ENCODE measurements at regions not wholly inside any gene's neighbourhood (a gene's known extent, or its start where the extent isn't known, plus 50 kb on each side); places are given as distances from the start of the nearest gene placed in this dataset.

DNA sequence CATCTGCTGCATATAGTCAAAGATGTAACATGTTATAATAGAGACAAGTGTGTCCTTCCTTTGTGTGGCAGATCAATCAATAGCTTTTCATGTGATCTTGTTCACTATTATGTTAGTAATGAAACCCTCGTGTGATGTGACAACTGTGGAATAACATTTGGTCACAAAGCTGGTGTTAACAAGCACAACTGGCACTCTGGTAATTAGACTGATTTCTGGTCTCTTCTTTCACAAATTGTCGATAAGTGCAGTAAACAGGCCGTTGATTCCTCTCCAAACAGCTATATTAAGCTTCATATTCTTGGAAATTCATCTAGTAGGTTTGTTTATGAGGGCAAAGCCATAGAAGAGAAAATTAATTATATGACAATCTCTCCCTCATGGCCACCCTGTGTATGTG lies 616.7 kb upstream of the PTBP2 start:
- H2AFZ ChIP-seq (ENCODE audit: insufficient read depth, low read depth, low read length, poor library complexity, severe bottlenecking): no peak overlapping the region
- H3K4me3 Mint-ChIP-seq: no peak overlapping the region
- no peaks in the 10 kb centered on the region for H3K79me2 ChIP-seq (ENCODE audit: insufficient read depth, low read length)
- H3K9me3 ChIP-seq (replicated peaks in 1 of 2; ENCODE audit: control insufficient read depth in 1 of 2, insufficient read depth in 1 of 2, low read length in 2 of 2): peaks cover 0 to 3% of the 10 kb centered on the region in 2 donors
- H3K4me3 ChIP-seq (replicated peaks in 1 of 3; ENCODE audit: low read depth in 2 of 3, low read length in 3 of 3): no peak overlapping the region
- H3K4me1 Mint-ChIP-seq: no peaks in the 10 kb centered on the region
- no peak overlapping the region for H3K27ac ChIP-seq (ENCODE audit: low read depth in 1 of 2, low read length in 2 of 2)
- no peaks in the 10 kb centered on the region for H3K27me3 ChIP-seq (ENCODE audit: control insufficient read depth in 2 of 2, insufficient read depth in 2 of 2, low read length in 2 of 2)
- no peaks in the 10 kb centered on the region for H3K36me3 Mint-ChIP-seq
- TF ChIP-seq, protein P1, sequence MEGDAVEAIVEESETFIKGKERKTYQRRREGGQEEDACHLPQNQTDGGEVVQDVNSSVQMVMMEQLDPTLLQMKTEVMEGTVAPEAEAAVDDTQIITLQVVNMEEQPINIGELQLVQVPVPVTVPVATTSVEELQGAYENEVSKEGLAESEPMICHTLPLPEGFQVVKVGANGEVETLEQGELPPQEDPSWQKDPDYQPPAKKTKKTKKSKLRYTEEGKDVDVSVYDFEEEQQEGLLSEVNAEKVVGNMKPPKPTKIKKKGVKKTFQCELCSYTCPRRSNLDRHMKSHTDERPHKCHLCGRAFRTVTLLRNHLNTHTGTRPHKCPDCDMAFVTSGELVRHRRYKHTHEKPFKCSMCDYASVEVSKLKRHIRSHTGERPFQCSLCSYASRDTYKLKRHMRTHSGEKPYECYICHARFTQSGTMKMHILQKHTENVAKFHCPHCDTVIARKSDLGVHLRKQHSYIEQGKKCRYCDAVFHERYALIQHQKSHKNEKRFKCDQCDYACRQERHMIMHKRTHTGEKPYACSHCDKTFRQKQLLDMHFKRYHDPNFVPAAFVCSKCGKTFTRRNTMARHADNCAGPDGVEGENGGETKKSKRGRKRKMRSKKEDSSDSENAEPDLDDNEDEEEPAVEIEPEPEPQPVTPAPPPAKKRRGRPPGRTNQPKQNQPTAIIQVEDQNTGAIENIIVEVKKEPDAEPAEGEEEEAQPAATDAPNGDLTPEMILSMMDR (IDR thresholded peaks at IDR 0.05): no peak
- no CpG with 5 or more reads among the region's 3 CpGs for WGBS (ENCODE audit: insufficient coverage)
- H3K27me3 Mint-ChIP-seq (ENCODE audit: low read depth in 3 of 3): no peaks in the 10 kb centered on the region
- H4K20me1 ChIP-seq (ENCODE audit: insufficient read depth, low read length): no peaks in the 10 kb centered on the region
- peaks cover 0 to 20% (median 7%) of the 10 kb centered on the region in 7 donors for H3K9me3 Mint-ChIP-seq
- no peaks in the 10 kb centered on the region for H3K36me3 ChIP-seq (replicated peaks in 1 of 2; ENCODE audit: control insufficient read depth in 1 of 2, insufficient read depth in 2 of 2, low read length in 2 of 2)
- no peak for DNase-seq
- H3K4me2 ChIP-seq (replicated peaks; ENCODE audit: extremely low read depth, low read length, poor library complexity, severe bottlenecking): no peak overlapping the region
- no peaks in the 10 kb centered on the region for H3K4me1 ChIP-seq (ENCODE audit: control insufficient read depth in 1 of 2, insufficient read depth in 2 of 2, low read length in 2 of 2)
- H3K9ac ChIP-seq (ENCODE audit: insufficient read depth, low read length, poor library complexity, severe bottlenecking): no peak overlapping the region
- H3K27ac Mint-ChIP-seq: no peak overlapping the region
- intact Hi-C loops (cut with micrococcal nuclease): no loop called here

DNA sequence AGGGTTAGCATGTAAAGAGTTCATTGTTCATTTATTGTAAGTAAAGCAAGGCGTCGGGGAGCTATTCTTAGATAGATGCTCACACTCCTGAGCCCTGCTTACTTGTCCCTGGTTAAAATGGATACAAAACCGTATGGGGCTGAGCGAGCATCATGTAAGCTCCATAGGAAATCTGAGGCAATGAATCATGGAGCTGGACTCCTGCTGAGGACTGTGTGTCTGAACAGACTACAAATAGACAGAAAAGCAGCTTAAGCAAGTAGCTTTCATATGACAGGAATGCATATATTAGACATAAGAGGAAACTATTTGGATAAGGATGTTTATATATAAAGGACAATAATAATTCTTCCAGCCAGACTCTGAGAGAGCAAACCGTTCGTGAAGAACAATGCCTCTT lies 604.9 kb upstream of the PTBP2 start:
- H3K36me3 ChIP-seq (replicated peaks in 1 of 2; ENCODE audit: control insufficient read depth in 1 of 2, insufficient read depth in 2 of 2, low read length in 2 of 2): no peaks in the 10 kb centered on the region
- no peak overlapping the region for H3K4me2 ChIP-seq (replicated peaks; ENCODE audit: extremely low read depth, low read length, poor library complexity, severe bottlenecking)
- H3K9me3 ChIP-seq (replicated peaks in 1 of 2; ENCODE audit: control insufficient read depth in 1 of 2, insufficient read depth in 1 of 2, low read length in 2 of 2): peaks cover 0 to 3% of the 10 kb centered on the region in 2 donors
- Mint-ChIP-seq H3K9me3 (peaks cover 0 to 9% (median 4%) of the 10 kb centered on the region in 7 donors), H3K4me1 (no peaks in the 10 kb centered on the region), H3K4me3 (no peak overlapping the region), H3K27me3 (ENCODE audit: low read depth in 3 of 3) (no peaks in the 10 kb centered on the region), H3K27ac (no peak overlapping the region), H3K36me3 (no peaks in the 10 kb centered on the region)
- no peak overlapping the region for H3K27ac ChIP-seq (ENCODE audit: low read depth in 1 of 2, low read length in 2 of 2)
- H3K79me2 ChIP-seq (ENCODE audit: insufficient read depth, low read length): no peaks in the 10 kb centered on the region
- H3K9ac ChIP-seq (ENCODE audit: insufficient read depth, low read length, poor library complexity, severe bottlenecking): no peak overlapping the region
- H3K4me1 ChIP-seq (ENCODE audit: control insufficient read depth in 1 of 2, insufficient read depth in 2 of 2, low read length in 2 of 2): no peaks in the 10 kb centered on the region
- intact Hi-C loops (cut with micrococcal nuclease): no loop called here
- TF ChIP-seq, protein P1 (IDR thresholded peaks at IDR 0.05): no peak
- no peak overlapping the region for H3K4me3 ChIP-seq (replicated peaks in 1 of 3; ENCODE audit: low read depth in 2 of 3, low read length in 3 of 3)
- no peak for DNase-seq
- no peaks in the 10 kb centered on the region for H3K27me3 ChIP-seq (ENCODE audit: control insufficient read depth in 2 of 2, insufficient read depth in 2 of 2, low read length in 2 of 2)
- no peak overlapping the region for H2AFZ ChIP-seq (ENCODE audit: insufficient read depth, low read depth, low read length, poor library complexity, severe bottlenecking)
- 91% methylated on average over 4 of the region's 6 CpGs for WGBS (ENCODE audit: insufficient coverage)
- no peaks in the 10 kb centered on the region for H4K20me1 ChIP-seq (ENCODE audit: insufficient read depth, low read length)

All from CD14-positive monocyte (primary cell).